NCI-H2081 treated with DMSO at 0.1 percent for 48 hours (cell line): ENCODE measurements at regions not wholly inside any gene's neighbourhood (a gene's known extent, or its start where the extent isn't known, plus 50 kb on each side); places are given as distances from the start of the nearest gene placed in this dataset.

Experiments used
- DNase-seq: peaks from one replicate; lab custom pipeline; 2025; lab: John Stamatoyannopoulos, UW

DNA sequence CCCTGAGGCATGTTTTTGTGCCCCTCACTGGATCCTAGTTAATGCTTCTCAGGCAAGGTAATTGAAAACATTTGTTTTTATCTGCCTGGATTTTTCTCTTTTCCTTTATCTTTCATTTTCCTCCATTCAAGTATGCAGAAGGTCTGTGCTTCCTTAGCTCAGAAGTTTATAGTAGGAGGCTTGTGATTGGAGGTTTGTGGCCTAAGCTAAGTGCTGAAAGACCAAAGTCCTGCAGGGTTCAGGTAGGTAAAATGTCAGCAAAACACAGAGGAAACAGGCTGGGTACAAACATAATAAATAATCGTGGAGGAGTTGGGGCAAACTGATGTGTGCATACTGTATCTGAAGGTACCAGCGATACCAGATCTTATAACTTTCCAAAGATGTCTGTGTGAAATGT lies 230.9 kb upstream of the KLF4 start:
- no peak for DNase-seq

DNA sequence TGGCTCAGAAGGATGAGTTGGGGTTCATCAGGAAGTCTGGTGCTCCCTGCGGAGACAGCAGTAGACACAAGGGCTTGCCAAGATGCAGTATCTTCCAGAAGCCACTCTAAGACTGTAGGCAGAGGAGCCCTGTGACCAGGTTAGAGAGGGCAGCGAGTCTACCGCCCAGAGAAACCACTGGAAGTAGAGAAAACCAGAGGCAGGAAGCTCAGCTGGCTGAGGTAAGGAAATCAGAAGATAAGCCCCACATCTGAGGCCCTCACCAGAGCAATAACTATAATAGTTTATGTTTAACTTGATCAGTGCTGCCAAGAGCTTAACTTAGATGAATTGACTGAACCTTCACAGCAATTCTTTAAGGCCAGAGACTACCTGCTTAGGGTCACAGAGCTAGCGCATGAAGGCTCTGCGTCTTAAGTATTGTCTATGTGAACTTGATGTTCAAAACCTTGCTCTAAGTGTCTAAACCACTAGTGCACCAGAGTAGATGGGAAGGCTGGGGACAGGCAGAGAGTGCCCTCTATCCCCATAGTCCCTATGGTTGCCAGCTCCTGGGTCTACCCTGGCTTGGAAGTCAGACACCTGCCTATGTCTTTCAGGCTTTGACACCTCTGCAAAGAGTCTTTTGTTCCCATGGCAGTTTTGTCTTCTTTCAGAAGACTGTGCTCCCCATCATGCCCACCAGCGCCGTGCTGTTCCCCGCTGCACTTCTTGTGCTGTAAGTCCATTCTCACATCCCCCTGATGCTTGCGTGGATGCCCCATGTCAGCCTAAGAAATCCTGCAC lies 228.2 kb upstream of the KLF4 start:
- DNase-seq: no peak

DNA sequence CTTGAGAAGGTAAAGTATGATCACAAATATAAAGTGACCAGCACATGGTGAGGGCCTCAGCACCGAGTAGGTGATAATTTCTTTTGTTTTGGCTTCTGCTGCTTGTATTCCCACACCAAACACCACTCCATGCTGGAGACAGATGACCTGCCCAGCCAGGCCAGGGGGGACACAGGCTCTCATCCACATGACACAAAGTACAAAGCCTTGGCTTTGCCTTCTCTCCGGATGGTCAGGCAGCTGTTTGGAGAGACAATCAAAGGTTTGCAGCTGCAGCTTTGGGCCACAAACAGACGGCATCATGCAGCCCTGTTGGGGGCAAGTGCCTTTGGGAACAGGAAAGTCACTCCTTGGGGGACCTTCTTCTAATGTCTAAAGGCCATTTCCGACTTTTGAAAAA lies 226.2 kb upstream of the KLF4 start:
- no peak for DNase-seq

DNA sequence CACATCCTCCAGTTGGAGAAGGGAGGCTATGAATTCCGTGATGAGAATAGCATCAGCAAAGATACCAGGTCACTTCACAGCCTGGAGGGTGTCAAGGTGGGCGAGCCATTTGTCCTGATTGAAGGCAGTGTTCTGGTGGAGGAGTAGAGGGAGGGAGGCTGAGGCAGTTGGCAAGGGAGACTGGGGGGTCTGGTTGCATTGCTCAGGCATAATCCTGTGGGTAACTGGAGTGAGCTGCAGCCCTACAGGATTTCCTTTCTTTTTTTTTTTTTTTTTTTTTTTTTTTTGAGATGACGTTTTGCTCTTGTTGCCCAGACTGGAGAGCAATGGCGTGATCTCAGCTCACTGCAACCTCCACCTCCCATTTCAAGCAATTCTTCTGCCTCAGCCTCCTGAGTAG lies 223.9 kb upstream of the KLF4 start:
- DNase-seq: no peak

DNA sequence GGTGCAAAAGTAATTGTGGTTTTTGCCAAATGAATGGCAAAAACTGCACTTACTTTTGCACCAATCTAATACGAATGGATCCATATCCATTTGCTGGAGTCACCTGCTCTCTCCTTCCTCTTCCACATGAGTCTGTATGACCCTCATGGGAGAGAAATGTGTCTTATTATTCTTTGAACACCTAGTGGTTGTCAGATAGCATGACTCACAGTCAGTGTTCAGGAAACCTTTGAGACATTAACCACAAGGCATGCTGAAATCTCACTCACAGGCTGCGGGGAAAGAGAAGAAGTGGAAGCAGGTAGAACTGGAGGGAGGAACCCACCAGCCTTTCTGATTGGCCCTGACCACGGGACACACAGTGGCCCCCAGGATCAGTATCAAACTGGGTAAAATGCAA lies 222.8 kb upstream of the KLF4 start:
- DNase-seq: no peak

DNA sequence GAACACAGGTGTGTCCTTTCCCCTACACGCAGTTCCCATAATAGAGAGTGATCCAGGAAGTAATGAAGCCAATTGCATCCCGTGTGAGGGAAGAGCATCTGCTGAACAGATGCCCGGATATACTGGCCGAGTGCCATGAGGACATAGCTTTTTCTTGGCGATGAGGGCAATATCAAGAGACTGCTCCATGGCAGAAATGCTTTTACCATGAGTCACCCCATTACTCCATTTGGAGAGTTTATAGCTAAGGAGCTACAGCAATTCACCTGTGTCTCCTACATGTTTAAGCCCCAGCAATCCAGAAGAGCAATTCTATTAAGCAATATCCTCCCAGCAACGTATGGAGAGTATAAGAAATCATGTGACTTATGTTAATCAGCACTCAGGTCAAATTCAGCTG lies 222.0 kb upstream of the KLF4 start:
- no peak for DNase-seq

DNA sequence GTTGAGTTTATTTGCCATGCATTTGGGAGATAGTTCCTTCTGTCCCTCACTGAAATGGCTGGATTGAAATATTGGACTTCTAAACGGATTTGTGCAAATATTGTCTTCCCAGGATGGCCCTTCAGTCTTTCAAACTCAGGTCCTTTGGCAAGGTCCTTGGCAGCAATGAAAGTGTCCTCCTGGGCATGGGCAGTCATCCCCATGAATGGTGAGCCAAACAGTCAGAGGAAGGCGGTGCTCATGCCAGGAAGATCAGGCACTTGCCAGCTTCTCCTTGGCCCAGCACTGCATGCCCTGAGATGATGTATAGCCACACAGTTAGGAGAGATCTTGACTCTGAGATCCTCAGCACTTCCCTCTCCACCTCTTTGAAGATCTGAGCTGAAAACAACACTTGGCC lies 221.4 kb upstream of the KLF4 start:
- no peak for DNase-seq

DNA sequence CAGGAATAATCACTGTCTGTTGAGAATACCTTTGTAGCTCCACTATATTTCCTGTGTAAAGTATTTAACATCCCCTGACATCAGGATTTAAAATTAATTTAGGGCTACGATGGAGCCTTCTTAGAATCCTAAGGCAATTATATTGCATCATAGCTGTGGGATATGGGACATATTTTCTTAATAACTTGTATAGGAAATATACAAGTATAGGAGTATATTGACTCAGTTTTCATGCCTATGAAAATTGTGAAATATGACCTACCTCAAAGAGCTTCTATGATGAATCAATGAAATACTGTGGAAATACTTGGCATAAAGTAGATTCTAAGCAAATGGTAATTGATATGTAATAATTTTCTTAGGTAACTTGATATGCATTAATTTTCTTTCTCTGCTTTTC lies 221.0 kb upstream of the KLF4 start:
- DNase-seq: no peak

DNA sequence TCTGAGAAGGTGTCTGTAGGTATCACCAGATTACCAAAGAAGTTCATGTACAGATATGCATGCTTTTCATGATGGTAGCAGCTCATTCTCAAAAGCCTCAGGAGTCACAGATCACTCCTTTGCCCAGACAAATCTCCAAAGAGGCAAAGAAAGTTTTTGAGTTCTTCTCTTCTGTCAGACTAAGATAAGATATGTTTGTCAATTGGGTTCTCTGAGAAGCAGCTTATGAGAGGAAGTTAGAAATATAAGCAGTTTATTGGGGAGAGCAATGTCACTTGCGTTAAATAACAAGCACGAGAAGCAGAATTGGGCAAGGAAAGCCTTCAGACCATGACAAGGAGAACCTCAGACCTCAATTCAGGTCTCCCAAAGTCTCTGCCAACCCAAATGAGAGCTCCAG lies 219.2 kb upstream of the KLF4 start:
- no peak for DNase-seq

DNA sequence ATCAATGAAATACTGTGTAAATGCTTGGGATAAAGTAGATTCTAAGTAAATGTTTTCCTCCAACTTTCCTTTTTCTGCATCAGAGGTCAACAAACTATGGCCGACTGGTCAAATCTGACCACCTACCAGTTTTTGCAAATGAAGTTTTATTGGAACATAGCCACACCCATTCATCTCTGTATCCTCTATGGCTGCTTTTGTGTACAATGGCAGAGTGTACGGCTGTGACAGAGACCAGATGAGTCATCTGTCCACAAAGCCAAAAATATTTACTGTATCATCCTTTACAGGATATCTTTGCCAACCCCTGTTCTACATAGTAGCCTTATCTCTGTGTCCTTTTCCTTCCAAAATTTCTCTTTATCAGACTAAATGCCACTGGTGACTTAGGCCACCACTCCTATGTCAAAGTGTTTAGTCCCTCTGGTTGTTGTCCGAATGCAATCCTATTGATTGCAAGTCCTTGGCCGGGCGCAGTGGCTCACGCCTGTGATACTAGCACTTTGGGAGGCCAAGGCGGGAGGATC lies 218.4 kb upstream of the KLF4 start:
- DNase-seq: no peak

DNA sequence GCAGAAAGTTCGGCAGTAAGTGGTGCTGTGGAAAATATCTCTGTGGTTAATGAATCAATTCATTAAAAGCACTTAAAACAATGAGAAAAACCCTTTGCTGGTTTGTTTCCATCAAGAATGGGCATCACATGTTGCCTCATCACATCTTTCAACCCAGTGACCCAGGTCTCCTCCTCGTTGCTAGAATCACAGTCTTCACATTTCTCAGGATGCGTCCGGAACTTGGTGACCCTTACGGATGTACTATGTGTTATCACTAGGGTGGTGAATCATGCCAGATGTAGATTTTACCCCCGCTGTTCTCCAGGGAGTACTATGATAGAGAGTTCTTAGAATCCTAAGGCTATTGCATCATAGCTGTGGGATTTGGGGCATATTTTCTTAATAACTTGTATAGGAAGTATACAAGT lies 217.9 kb upstream of the KLF4 start:
- no peak for DNase-seq

DNA sequence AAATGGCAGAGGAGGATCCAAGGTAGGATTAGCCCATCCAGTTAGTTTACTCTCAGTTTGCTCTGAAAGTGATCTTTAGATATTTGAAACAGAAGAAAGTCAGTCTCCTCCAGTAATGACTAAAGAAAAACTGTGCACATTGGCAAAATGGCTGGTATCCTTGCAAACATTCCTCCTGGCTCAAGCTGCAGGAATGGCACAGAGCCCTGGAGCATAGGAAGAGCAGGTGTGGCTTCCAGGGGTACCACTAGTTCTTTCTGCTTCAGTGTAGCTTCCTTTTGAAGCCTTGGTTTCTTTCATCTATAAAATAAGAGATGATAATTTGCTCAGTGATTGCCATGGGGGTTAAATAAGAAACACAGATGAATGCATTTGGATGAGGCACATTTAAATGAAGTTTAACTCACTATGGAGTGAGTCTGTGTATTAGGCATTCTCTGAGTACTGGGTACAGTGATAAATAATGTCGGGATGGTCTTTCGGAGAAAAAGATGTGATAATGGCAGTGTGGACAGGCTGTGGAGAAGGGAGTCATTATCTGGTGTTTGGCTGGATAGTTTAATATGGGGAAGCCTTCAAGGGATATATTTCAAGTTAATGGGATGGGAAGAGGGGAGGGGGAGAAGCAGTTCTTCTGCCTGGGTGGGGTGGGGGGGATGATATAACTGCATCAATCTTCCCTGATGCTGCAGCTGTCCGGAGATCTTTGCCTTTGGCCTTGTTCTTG lies 217.3 kb upstream of the KLF4 start:
- no peak for DNase-seq

DNA sequence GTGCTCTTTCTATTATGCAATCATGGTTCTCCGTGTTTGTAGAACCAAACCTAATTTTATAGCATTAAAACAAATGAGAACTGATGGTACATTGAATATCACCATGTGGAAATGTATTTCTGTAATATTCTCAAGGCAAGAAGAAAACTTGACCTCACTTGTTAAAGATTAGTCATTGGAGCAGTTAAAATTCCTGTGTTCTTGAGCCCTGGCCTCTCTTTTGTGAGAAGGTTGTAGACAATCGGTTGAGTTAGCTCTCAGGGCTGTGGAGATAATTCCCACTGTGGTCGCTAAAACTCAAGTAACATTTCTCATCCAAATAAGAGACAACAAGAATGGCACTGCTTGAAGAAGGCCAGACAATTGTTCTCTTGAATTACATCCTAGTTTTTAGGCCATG lies 216.0 kb upstream of the KLF4 start:
- no peak for DNase-seq

DNA sequence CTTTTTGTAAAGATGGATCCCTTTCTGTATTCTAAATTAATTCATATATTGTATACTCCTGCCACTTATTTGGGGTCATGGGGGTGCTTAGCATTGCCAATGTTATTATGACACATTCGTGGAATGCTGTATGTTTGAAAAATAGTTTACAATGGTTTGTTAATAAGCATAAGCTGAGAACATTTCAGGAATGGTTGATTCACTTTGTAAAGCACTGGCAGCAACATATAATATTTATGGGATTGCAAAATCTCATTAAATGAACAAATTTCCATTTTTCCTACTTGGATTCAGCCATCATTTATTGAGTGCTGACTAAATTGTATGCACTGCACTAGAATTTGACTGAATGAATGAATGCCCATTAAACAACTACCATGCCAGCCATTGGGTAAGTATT lies 215.2 kb upstream of the KLF4 start:
- no peak for DNase-seq

DNA sequence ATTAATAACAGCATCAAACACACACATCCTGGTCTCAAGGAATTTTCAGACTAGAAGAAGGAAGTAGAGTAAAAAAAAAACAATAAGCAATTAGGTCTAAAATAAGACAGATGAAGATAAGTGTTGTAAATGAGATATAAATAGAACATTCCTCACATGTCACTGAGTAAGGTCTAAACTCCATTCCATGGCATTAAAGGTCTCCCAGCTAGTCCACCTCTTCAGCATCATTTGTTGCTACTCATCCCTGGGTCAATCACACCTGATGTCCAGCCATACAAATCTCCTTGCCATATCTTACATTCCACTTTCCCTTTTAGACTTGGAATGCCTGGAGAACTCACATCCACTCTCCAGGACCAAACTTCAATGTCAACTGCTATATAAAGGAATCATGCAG lies 214.1 kb upstream of the KLF4 start:
- no peak for DNase-seq

DNA sequence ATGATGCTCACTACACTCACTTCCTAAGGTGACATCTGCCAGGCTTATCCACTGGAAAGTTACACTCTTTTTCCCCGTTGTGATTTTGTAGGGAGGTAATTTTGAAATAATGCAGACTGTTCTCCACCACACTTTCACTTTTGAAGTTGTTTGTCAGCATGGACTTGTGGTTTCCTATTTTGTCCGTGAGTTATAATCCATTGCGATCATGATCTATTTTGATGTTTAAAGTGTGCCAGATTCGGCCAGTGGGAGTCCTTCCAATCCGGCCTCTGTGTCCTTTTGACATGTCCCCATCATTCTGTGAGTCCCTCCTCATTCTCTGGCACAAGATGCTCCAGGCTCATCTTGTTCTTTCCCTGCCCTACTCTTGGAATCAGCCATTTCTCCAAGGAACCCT lies 211.3 kb upstream of the KLF4 start:
- no peak for DNase-seq

DNA sequence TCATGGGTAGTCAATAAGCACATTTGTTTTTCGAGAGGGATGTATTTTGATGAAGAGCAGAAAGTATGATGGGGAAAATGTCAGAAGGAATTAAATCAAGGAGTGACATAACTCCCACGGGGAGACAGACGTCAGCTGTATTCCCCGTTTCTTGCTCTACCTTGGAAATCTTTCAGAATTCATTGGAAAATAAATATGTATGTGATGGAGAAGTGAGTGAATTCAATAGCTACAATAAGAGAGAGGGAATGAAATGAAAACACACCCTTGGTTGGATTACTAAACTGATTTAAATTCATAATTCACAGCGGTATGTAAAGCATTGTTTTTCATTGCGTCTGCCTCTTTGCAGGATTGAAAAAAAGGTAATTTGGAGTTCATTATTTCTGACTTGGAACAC lies 209.7 kb upstream of the KLF4 start:
- no peak for DNase-seq

DNA sequence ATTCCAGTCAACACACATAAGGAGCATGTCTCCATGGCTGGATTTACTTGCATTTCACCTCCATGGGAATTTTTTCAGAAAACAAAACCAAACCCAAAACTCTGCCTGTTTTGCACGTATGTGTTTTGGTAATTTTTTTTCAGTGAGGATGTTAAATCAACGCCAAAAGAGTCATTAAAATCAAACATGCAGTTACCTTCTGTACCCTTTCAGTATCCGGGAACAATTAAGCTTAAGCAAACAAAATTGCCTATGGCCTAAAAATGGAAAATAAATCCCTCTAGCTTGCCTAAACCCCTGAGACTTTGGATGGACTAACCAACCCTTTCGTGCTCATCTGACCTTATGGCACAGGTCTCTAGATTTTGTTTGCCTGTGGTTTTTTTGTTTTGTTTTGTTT lies 209.2 kb upstream of the KLF4 start:
- DNase-seq: no peak

DNA sequence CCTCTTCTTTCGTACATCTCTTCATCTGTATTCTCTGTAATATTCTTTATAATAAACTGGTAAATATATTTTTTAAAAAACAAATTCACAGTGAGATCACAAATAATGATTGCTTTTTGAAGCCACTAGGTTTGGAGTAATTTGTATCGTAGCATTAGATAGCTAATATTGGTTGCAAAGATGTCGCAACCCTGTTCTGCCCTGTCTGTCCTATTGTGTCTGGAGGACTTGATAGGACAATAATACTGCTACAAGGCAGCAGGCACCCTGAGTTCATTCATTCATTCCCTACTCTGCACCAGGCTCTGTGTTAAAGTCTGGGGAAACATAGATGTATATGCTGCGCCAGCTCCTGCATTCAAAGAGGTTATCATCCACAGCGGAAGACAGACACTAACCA lies 206.7 kb upstream of the KLF4 start:
- no peak for DNase-seq

DNA sequence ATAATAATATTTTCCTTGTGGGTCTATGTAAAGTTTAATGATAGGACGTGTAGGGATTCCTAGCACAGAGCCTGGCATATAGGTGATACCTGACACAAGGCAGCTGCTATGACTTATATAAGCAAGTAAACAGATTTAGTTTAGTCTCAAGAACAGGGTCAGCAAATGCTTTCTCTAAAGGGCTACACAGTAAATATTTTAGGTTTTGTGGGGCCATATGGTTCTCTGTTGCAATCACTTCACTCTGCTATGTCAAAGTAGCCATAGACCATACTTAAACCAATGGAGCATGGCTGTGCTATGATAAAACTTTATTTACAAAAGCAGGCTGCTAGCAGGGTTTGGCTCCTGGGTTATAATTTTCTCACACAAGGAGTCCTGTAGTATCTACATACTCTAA lies 204.8 kb upstream of the KLF4 start:
- no peak for DNase-seq

DNA sequence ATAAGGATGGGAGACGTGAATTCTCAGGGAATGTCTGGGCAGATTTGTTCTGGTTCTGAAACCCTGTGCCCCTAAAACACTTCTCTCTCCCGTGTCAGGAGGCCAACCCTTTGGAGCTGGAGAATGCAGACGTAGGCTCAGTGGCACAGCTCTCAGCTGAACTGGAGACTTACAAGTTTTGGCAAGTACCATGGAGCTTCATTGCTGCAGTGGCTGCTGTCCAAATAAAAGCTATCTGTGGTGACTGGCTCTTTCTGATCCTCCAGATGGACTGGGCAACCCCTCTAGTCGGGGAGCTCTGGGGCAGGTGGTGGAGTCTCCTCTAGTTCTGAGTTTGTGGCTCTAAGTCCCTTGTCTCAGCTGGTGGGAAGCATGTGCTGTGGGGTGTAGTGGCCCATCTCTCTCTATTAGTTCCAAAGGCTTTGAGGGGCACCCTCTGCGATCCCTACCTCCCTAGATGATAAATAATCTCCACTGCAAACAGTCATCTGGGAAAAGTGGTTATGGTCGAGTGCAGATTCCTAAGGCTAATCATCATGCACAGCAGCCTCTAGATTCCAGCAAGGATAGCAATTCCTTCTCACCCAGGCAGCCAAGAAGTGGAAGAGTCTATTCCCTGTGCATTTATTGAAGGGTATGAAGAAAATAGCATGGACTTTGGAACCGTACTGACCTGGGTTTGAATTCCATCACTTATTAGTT lies 204.2 kb upstream of the KLF4 start:
- no peak for DNase-seq

DNA sequence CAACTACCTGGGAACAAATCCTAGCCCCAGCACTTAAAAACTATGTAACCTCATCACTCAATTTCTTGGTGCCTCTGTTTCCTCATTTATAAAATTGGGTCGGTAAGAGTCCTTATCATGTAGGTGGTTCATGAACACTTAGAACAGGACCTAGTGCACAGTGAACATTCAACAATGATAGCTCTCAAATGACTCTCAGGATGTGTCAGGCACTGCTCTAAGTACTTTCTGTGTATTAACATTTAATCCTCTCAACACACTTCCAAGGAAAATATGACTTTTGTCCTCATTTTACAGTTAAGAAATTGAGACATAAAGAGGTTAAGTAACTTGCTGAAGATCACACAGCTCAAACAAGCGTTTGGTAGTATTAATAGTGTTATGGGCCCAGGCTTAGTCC lies 202.1 kb upstream of the KLF4 start:
- DNase-seq: no peak

DNA sequence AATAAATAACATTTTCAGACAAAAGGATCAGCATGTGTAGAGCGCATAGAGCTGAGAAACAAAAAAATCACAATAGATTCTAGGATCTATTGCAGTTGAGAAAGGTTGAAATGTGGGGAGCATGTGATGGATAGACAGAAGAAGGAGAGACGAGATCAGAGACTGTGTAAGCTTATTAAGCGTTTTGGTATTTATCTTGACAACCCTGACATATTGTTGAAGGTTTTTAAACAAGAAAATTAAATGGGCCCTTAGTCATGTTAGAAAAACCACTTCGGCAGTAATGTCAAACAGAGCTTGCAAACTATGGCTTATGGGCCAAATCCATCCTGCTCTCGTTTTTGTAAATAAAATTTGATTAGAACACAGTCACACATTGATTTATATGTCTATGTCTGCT lies 200.5 kb upstream of the KLF4 start:
- no peak for DNase-seq
